WTC11 (cell line): ENCODE measurements at regions not wholly inside any gene's neighbourhood (a gene's known extent, or its start where the extent isn't known, plus 50 kb on each side); places are given as distances from the start of the nearest gene placed in this dataset.
A peak's percentile ranks its signal among the peaks of the same experiment; 100 is the strongest.

ENCODE experiments used
- ATAC-seq: fragments of 200-7000 bp; cut with Tn5 transposase; 2 replicates; pipeline ENCODE4 v1.10.0; 2021; ENCODE audit warnings: mild to moderate bottlenecking, moderate library complexity
- CTCF ChIA-PET: fragments of 300-600 bp; sonication (Branson Sonifier 250); formaldehyde crosslinking; loops from one replicate; lab custom pipeline; 2021; ENCODE audit warnings: antibody characterized with exemption; lab: Charles Lee
- POLR2A ChIA-PET: fragments of 350-600 bp; sonication (Branson Sonifier 250); formaldehyde crosslinking; loops from one replicate; lab custom pipeline; 2021; ENCODE audit warnings: antibody characterized with exemption; lab: Charles Lee
- DNase-seq: peaks from one replicate; pipeline ENCODE4 v3.0.0; 2021; ENCODE audit warnings: low spot score
- H3K27ac Mint-ChIP-seq: 2 replicates; pipeline ENCODE4 v1.8.0; 2021; ENCODE audit warnings: mixed read lengths
- H3K27me3 Mint-ChIP-seq: 2 replicates; pipeline ENCODE4 v1.8.0; 2021; ENCODE audit warnings: low read depth, mild to moderate bottlenecking, moderate library complexity, mixed read lengths
- H3K36me3 Mint-ChIP-seq: 2 replicates; pipeline ENCODE4 v1.8.0; 2021; ENCODE audit warnings: mixed read lengths
- H3K4me1 Mint-ChIP-seq: 2 replicates; pipeline ENCODE4 v1.8.0; 2022; ENCODE audit warnings: mixed read lengths
- H3K4me3 Mint-ChIP-seq: 2 replicates; pipeline ENCODE4 v1.8.0; 2021; ENCODE audit warnings: mild to moderate bottlenecking, moderate library complexity, mixed read lengths
- H3K9me3 Mint-ChIP-seq: 2 replicates; pipeline ENCODE4 v1.8.0; 2021; ENCODE audit warnings: mixed read lengths
- CTCF ChIP-seq: fragments of 200-600 bp; IDR thresholded peaks from 2 replicates; pipeline ENCODE4 v1.8.0; 2022; ENCODE audit warnings: antibody characterized with exemption
- EMX1 ChIP-seq: fragments of 250-450 bp; sonication (Bioruptor Pico); IDR thresholded peaks from 2 replicates; pipeline ENCODE4 v1.8.0; 2021; ENCODE audit warnings: mild to moderate bottlenecking
- FOXP4 ChIP-seq: sonication (generic); formaldehyde crosslinking; IDR thresholded peaks from 2 replicates; pipeline ENCODE4 v1.8.0; 2022; ENCODE audit warnings: mild to moderate bottlenecking, missing genetic modification reagents
- GRHL2 ChIP-seq: fragments of 250-450 bp; sonication (Bioruptor Pico); IDR thresholded peaks from 2 replicates; pipeline ENCODE4 v1.8.0; 2022; ENCODE audit warnings: mild to moderate bottlenecking, moderate library complexity; ENCODE audit not compliant: insufficient replicate concordance, severe bottlenecking
- JAZF1 ChIP-seq: fragments of 250-450 bp; sonication (Bioruptor Pico); IDR thresholded peaks from 2 replicates; pipeline ENCODE4 v1.9.0; 2021; ENCODE audit warnings: moderate library complexity, mild to moderate bottlenecking, inconsistent platforms
- JUN ChIP-seq: sonication (generic); formaldehyde crosslinking; IDR thresholded peaks from 2 replicates; pipeline ENCODE4 v1.8.0; 2023; ENCODE audit warnings: mild to moderate bottlenecking, missing genetic modification reagents
- MXD4 ChIP-seq: fragments of 250-450 bp; sonication (Bioruptor Pico); IDR thresholded peaks from 2 replicates; pipeline ENCODE4 v1.8.0; 2021; ENCODE audit warnings: mild to moderate bottlenecking, moderate library complexity, borderline replicate concordance
- NR3C1 ChIP-seq: sonication (generic); formaldehyde crosslinking; conservative IDR thresholded peaks from 2 replicates; pipeline ENCODE4 v1.8.1; 2023; ENCODE audit warnings: low read depth, mild to moderate bottlenecking, missing genetic modification reagents
- SOX15 ChIP-seq: fragments of 250-450 bp; sonication (Bioruptor Pico); IDR thresholded peaks from 2 replicates; pipeline ENCODE4 v1.9.0; 2021; ENCODE audit warnings: mild to moderate bottlenecking
- TEAD1 ChIP-seq: sonication (generic); formaldehyde crosslinking; IDR thresholded peaks from 2 replicates; pipeline ENCODE4 v1.8.0; 2022; ENCODE audit warnings: mild to moderate bottlenecking, missing genetic modification reagents
- ZNF121 ChIP-seq: sonication (generic); formaldehyde crosslinking; IDR thresholded peaks from 2 replicates; pipeline ENCODE4 v1.8.0; 2023; ENCODE audit warnings: missing genetic modification reagents
- ZNF425 ChIP-seq: fragments of 250-450 bp; sonication (Bioruptor Pico); conservative IDR thresholded peaks from 2 replicates; pipeline ENCODE4 v1.9.0; 2021; ENCODE audit warnings: mild to moderate bottlenecking
- ZSCAN18 ChIP-seq: fragments of 250-450 bp; sonication (Bioruptor Pico); IDR thresholded peaks from 2 replicates; pipeline ENCODE4 v2.1.2; 2022; ENCODE audit warnings: mild to moderate bottlenecking, moderate library complexity
- TF ChIP-seq, protein P1 (sequence below): sonication (generic); formaldehyde crosslinking; IDR thresholded peaks from 2 replicates; pipeline ENCODE4 v1.8.1; 2023; ENCODE audit warnings: mild to moderate bottlenecking, missing genetic modification reagents, moderate library complexity
- TF ChIP-seq, protein P2 (sequence below): sonication (generic); formaldehyde crosslinking; IDR thresholded peaks from 2 replicates; pipeline ENCODE4 v1.8.0; 2022; ENCODE audit warnings: mild to moderate bottlenecking, missing genetic modification reagents
- TF ChIP-seq, protein P3 (sequence below): fragments of 250-450 bp; sonication (Bioruptor Pico); IDR thresholded peaks from 2 replicates; pipeline ENCODE4 v1.8.0; 2021; ENCODE audit warnings: mild to moderate bottlenecking
- TF ChIP-seq, protein P4 (sequence below): sonication (generic); formaldehyde crosslinking; conservative IDR thresholded peaks from 2 replicates; pipeline ENCODE4 v1.8.1; 2023; ENCODE audit warnings: mild to moderate bottlenecking, low read depth, missing genetic modification reagents, moderate library complexity

GRCh38 chr2:224222974-224223373 is 178.9 kb downstream of the FAM124B start:
- Mint-ChIP-seq H3K9me3 (peaks cover 36% of the 10 kb centered on the region), H3K27ac (no peak overlapping the region), H3K36me3 (peaks cover 8% of the 10 kb centered on the region), H3K4me3 (no peak overlapping the region), H3K27me3 (no peaks in the 10 kb centered on the region; the same call in 1 of the 2 replicates), H3K4me1 (peaks cover 46% of the 10 kb centered on the region)
- ChIA-PET CTCF (no interaction called here), POLR2A (no interaction called here)
- ATAC-seq (no peak), DNase-seq (no peak)
- TF ChIP-seq ZNF425 = no peak
- TF ChIP-seq, protein P1, sequence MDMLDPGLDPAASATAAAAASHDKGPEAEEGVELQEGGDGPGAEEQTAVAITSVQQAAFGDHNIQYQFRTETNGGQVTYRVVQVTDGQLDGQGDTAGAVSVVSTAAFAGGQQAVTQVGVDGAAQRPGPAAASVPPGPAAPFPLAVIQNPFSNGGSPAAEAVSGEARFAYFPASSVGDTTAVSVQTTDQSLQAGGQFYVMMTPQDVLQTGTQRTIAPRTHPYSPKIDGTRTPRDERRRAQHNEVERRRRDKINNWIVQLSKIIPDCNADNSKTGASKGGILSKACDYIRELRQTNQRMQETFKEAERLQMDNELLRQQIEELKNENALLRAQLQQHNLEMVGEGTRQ (CRISPR knock-in tag) = no peak
- TF ChIP-seq GRHL2 (CRISPR knock-in tag) = no peak
- no peak for TF ChIP-seq TEAD1
- TF ChIP-seq MXD4 (CRISPR knock-in tag) = no peak

DNA sequence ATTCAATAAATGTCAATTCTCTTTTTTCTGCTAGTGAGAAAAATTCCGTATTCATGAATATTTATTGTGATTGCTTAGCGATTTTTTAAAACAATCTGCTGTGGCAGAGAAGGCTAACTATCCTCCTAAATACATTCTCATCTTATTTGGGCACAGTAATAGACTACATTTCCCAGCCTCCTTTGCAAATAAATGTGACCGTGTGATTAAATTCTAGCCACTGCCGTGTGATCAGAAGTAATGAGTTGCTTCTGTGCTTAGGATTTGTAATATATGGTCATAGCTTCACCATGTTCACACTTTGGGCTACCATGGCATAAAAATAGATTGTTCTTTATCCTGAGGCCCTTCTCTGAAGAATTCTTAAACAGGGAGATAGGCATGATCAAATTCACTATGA is 179.6 kb downstream of the FAM124B start:
- ChIA-PET CTCF (no interaction called here), POLR2A (no interaction called here)
- no peak overlapping the region for H3K27ac Mint-ChIP-seq
- no peak for DNase-seq
- H3K27me3 Mint-ChIP-seq = no peaks in the 10 kb centered on the region; the same call in 1 of the 2 replicates
- no peak overlapping the region for H3K4me3 Mint-ChIP-seq
- TF ChIP-seq, protein P1 (CRISPR knock-in tag) = peak; percentile 78
- TF ChIP-seq, protein P2, sequence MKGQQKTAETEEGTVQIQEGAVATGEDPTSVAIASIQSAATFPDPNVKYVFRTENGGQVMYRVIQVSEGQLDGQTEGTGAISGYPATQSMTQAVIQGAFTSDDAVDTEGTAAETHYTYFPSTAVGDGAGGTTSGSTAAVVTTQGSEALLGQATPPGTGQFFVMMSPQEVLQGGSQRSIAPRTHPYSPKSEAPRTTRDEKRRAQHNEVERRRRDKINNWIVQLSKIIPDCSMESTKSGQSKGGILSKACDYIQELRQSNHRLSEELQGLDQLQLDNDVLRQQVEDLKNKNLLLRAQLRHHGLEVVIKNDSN = peak; percentile 76; the same call in 1 of the 2 replicates
- no peak for TF ChIP-seq JAZF1 (CRISPR knock-in tag)
- TF ChIP-seq, all 79 proteins: peak for 2
- Mint-ChIP-seq H3K36me3 (peaks cover 8% of the 10 kb centered on the region), H3K4me1 (peaks cover 51% of the 10 kb centered on the region), H3K9me3 (peaks cover 40% of the 10 kb centered on the region)
- peak; percentile 69 for ATAC-seq

GRCh38 chr2:224221455-224221913 is 180.4 kb downstream of the FAM124B start:
- DNase-seq = no peak
- H3K27ac Mint-ChIP-seq = peak overlapping the region; percentile 53
- no peaks in the 10 kb centered on the region; the same call in 1 of the 2 replicates for H3K27me3 Mint-ChIP-seq
- peaks cover 8% of the 10 kb centered on the region for H3K36me3 Mint-ChIP-seq
- POLR2A ChIA-PET = no interaction called here
- CTCF ChIA-PET = interaction anchor here (1.0 kb wide), 1 partner anchor 228 kb away, joined by 3 read pairs; no protein-coding TSS in a partner anchor
- no peak overlapping the region for H3K4me3 Mint-ChIP-seq
- ATAC-seq = peak; percentile 68
- peaks cover 38% of the 10 kb centered on the region for H3K9me3 Mint-ChIP-seq
- H3K4me1 Mint-ChIP-seq = peaks cover 54% of the 10 kb centered on the region
- TF ChIP-seq EMX1 = no peak
- no peak for TF ChIP-seq JUN (CRISPR knock-in tag)
- TF ChIP-seq SOX15 (CRISPR knock-in tag) = no peak
- TF ChIP-seq ZNF121 (CRISPR knock-in tag) = no peak
- no peak for TF ChIP-seq NR3C1 (CRISPR knock-in tag)
- TF ChIP-seq CTCF = no peak
- TF ChIP-seq, protein P3, sequence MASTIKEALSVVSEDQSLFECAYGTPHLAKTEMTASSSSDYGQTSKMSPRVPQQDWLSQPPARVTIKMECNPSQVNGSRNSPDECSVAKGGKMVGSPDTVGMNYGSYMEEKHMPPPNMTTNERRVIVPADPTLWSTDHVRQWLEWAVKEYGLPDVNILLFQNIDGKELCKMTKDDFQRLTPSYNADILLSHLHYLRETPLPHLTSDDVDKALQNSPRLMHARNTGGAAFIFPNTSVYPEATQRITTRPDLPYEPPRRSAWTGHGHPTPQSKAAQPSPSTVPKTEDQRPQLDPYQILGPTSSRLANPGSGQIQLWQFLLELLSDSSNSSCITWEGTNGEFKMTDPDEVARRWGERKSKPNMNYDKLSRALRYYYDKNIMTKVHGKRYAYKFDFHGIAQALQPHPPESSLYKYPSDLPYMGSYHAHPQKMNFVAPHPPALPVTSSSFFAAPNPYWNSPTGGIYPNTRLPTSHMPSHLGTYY (CRISPR knock-in tag) = no peak
- no peak for TF ChIP-seq ZSCAN18 (CRISPR knock-in tag)
- TF ChIP-seq FOXP4 (CRISPR knock-in tag) = no peak
- TF ChIP-seq, protein P4, sequence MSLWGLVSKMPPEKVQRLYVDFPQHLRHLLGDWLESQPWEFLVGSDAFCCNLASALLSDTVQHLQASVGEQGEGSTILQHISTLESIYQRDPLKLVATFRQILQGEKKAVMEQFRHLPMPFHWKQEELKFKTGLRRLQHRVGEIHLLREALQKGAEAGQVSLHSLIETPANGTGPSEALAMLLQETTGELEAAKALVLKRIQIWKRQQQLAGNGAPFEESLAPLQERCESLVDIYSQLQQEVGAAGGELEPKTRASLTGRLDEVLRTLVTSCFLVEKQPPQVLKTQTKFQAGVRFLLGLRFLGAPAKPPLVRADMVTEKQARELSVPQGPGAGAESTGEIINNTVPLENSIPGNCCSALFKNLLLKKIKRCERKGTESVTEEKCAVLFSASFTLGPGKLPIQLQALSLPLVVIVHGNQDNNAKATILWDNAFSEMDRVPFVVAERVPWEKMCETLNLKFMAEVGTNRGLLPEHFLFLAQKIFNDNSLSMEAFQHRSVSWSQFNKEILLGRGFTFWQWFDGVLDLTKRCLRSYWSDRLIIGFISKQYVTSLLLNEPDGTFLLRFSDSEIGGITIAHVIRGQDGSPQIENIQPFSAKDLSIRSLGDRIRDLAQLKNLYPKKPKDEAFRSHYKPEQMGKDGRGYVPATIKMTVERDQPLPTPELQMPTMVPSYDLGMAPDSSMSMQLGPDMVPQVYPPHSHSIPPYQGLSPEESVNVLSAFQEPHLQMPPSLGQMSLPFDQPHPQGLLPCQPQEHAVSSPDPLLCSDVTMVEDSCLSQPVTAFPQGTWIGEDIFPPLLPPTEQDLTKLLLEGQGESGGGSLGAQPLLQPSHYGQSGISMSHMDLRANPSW (CRISPR knock-in tag) = no peak
